Fibroblast of lung (primary cell): ENCODE measurements at regions not wholly inside any gene's neighbourhood (a gene's known extent, or its start where the extent isn't known, plus 50 kb on each side); places are given as distances from the start of the nearest gene placed in this dataset.

ENCODE experiments used
- CTCF ChIP-seq, 2 donors: IDR thresholded peaks in 1 of 2; conservative IDR thresholded peaks in 1 of 2; 1 replicate in 1 of 2; 2 replicates in 1 of 2; pipeline ENCODE4 v1.5.1; 2011 to 2012; ENCODE audit warnings: low read length in 2 of 2, control low read depth in 1 of 2, inconsistent platforms in 1 of 2, low read depth in 1 of 2, mild to moderate bottlenecking in 1 of 2
- EZH2 ChIP-seq: IDR thresholded peaks from 2 replicates; pipeline ENCODE4 v1.5.1; 2012; ENCODE audit warnings: low read length, control low read depth, mild to moderate bottlenecking; ENCODE audit errors: missing control alignments

GRCh38 chr22:46056546-46057245 lies 79.7 kb upstream of the WNT7B start:
- TF ChIP-seq EZH2 (no peak), CTCF (conservative IDR thresholded peaks at IDR 0.05 in 1 of 2, IDR thresholded peaks at IDR 0.05 in 1 of 2; ENCODE audit: low read depth in 1 of 2, low read length in 2 of 2) (no peak)
